HG02943 (cell line): ENCODE measurements at regions not wholly inside any gene's neighbourhood (a gene's known extent, or its start where the extent isn't known, plus 50 kb on each side); places are given as distances from the start of the nearest gene placed in this dataset.

Experiments
- ATAC-seq: cut with Tn5 transposase; IDR thresholded peaks from one replicate; pipeline ENCODE4 v1.9.1; 2021; ENCODE audit warnings: mild to moderate bottlenecking, low read depth, moderate library complexity; ENCODE audit not compliant: unreplicated experiment

DNA sequence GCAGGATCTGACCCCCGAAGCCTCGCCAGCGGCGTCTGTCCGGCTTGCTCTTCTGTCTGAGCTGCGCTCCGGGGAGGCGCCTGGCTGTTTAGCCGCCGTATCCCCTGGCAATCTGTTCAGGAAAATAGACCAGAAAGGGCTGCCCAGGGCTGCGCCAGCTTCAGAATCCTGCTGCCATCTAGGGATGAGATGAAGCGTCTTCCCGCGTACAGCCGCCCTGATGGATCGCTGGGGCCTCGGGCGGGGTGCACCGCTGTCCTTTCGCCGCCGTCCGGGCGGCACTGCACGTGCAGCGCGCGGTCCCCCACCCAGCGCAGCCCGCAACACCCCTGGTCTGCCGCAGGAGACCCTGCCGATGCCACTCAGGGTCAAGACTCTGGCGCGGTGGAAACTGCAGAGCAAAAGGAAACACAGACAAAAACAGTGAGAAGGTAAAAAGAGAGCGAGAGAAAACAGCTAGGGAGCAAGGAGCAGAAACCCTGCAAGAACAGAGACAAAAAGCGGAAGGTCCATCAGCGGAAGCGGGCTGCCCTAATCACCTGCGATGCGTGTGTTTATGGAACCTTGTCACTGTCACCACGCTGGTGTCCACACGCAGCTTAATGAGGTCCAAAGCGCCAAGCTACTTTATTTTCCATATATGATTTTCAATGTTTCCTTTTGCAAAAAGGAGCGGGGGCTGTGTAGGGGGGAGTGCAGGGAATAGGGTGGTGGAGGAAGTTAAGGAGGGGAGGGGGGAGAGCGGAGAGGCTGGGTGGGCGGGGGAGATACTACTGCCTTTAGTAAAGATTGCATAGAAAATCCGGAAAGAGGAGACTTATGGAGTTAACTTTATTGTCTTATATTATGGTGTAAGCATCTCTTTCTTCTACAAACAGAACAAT is 2113.3 kb upstream of the PIK3C3 start:
- no peak for ATAC-seq

DNA sequence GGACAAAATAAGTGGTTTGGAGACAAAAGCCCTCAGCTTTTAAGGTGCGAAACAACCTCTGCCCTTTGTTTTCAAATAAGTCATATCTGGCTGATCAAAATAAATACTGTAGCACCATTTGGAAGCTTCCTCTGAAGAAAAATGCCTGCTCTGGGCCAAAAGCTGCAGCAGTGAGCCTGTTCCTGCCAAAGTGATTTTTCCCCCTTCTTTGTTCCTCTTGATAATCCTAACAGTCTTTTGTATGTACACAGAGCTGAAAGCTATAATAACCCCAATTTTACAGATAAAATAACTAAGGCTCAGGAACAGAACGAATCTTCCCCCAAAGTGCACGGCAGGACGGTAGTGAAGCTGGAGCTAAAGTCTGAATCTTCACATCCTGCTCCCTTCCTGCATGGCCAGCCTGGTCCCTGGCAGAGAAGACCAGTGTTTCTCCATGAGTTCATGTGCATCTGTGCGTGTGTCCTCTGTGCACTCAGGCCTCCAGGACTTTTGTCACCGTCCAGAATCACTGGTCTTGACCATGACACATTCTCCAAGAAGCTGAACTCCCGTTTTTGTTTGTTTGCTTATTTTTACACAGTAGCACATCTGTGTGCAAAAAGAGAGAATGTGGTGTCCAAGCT is 2114.1 kb upstream of the PIK3C3 start:
- ATAC-seq, result no peak

DNA sequence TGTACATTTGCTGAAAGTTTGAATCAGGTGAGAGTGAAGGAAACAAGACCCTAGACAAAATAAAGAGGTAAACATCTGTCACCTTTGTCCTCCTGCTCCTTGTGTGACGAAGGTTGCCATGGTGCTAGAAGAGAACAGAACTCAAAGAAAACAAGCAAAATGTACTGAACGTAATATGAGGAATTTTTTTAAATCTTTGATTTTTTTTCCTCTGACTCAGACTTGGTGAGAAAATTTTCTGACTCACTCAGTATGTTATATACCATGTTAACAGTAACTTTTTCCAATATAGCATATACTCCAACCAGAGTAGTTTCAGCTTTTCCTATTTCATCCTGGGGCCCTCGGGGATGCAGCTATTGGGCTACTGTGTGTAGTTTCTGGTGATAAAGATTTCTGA is 2114.6 kb upstream of the PIK3C3 start:
- ATAC-seq, result no peak

DNA sequence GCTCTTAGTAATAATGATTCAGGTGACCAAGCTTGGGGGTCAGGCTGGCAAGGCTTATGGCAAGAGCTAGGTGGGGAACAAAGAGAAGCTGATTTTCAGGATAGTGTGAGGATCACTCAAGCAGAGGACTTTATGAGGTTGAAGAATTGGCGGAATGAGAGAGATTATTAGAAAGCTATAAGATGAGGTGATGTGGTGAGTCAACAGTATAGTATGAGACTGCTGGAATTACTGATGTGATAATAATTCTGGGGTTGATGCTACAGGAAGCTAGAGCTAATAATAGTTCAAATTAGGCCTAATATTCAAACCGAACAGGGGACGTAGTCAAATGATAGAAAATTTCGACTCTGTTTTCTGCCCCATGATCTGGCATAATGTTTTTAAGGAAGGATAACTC is 2115.3 kb upstream of the PIK3C3 start:
- ATAC-seq, result no peak

DNA sequence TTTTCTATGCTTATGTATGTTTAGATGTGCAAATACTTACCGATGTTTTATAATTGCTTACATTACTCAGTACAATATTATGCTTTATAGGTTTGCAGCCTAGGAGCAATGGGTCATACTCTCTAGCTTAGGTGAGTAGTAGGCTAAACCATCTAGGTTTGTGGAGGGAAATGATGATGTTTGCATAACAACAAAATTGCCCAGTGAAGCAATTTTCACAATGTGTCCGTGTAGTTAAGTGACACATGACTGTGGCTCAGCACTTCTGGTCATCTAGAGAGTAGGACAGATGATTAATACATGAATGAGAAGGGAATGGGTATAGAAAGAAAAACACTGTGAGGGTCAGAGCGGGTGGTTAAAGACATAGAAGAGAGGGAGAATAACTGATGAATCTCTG is 2116.2 kb upstream of the PIK3C3 start:
- no peak for ATAC-seq

DNA sequence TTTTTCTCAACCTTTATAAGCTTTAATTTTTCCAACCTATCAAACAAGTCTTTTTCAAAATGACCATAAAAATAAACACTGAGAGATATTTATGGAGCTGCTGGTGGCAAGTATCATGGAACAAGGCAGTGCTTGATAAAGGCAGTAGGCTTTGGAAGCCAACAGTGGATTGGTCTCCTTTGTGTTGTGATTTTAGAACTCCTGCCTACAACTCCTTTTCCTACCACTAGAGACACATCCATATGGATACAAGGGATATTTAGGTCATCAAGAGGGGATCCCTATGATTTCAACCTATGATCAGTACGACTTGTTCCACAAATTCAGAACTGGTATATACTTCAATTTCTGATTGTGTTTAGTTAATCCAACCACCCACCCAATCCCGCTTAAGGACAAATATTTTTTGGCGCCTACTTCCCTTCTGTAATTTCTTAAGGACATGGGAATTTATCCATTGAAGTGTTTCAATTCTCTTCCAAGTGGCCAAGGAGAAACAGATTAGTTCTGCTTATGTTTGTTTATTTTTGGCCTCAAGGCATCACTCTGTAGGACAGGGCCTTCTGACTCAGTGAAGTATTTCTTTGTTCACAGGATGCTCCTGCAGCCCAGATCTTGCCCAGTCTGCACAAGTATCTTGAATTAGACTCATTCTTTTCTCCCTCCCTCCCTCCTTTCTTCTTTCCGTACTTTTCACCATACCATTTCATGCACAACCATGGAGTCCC is 2119.6 kb upstream of the PIK3C3 start:
- ATAC-seq, result no peak

DNA sequence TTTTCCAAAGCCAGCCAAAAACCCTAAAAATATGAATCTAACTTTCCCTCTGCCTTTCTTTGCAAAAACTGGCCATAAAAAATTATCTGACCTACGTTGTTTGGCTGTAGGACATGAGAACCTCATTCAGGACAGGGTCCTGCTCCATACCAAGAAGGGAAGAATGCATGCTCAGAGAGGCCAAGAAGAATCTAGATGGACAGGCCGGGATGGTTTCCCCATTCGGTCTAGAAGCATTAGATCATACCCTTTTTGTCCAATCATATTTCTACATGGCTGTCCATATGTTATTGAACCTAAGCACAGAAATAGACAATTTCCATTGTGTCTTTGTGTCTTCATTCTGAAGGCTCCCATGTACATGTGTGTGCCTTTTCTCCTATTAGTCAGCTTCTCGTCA is 2120.4 kb upstream of the PIK3C3 start:
- ATAC-seq, result no peak

DNA sequence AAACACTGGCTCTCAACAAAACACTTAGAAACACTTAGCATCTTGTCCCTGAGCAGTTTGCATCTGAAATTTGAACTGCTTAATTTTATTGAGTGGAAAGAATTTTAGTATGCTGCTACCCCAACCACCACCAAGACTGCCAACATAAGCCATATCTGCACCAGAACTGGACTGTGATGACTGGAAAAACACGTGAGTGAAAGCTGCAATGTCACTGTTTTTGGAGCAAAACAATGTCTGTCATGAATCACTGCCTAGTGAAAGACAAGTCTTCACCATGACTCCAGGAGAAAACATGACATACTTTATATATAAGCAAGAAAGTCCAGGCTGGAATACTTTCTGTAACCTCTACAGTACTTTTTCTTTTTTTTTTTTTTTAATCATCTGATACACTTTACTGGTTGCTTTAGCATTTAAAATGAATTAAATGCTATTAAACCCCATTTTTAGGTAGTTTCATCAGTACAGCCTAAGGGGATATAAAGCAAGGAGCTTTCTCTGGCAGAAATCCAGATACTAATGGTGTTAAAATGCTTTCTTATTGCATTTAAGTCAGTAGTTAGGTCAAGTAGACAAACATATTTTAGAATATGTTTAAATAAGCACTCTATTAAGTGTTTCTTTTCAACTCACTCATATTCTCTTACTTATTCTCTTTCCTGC is 2129.4 kb upstream of the PIK3C3 start:
- no peak for ATAC-seq

DNA sequence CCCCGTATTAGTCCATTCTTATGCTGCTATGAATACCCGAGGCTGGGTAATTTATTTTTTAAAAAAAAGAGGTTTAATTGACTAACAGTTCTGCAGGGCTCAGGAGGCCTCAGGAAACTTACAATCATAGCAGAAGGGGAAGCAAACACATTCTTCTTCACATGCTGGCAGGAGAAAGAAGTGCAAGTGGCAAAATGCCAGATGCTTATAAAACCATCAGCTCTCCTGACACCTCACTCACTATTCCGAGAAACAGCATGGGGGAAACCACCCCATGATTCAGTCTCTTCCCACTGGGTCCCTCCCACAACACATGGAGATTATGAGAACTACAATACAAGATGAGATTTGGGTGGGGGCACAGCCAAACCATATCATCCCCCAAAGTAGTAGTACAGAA is 2148.5 kb upstream of the PIK3C3 start:
- ATAC-seq, result no peak

DNA sequence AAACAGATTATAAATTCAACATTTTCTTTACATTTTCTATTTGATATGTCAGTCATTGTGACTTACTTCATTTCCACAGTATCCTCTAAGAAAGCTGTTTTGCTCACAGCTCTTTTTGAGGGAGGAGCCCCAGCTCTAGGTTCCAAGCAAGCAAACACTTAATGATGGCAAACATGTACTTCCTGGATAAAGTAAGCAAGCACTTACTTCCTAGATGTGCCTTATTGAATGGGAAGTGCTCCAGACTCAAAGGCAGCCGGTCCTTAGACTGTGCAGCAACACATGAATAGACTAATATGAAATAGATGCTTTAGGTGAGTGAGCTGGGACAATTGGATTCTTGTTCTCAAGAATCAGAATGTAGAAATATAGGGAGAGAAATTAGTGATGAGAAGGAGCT is 2149.8 kb upstream of the PIK3C3 start:
- no peak for ATAC-seq

DNA sequence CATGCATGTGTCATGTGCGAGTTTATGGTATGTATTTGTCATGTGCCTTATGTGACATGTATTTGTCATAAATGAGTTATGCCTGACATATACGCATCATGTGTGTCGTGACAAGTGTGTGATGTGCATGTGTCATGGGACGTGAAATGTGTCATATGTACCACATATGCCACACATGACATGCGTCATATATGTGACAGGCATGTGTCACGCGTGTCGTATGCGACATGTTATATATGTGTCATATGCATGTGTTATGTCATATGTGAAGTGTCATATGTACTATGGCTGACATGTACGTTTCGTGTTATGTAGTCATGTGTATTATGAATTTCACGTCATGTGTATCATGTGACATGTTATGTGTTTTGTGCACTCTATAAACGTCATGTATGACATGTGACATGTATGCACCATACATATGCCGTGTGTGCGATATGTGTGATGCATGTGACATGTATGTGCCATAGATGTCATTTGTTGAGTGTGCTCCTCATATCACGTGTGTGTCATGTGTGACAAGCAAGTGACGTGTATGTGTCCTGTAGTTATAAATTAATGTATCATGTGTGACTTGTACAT is 2152.3 kb upstream of the PIK3C3 start:
- no peak for ATAC-seq

DNA sequence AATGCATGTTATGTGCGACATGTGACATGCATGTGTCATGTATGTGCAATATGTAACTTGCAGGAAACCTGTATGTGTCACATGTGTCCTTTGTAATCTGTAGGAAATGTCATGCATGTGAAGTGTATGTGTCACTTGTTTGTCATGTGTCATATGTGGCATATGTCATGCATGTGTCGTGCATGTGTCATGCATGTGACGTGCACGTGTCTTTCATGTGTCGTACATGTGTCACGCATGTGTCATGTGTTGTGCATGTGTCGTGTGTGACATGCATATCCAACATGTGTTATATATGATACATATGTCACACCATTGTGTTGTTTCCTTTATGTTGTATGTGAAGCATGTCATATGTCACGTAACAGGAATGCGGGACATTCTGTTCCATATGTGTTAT is 2153.2 kb upstream of the PIK3C3 start:
- no peak for ATAC-seq

DNA sequence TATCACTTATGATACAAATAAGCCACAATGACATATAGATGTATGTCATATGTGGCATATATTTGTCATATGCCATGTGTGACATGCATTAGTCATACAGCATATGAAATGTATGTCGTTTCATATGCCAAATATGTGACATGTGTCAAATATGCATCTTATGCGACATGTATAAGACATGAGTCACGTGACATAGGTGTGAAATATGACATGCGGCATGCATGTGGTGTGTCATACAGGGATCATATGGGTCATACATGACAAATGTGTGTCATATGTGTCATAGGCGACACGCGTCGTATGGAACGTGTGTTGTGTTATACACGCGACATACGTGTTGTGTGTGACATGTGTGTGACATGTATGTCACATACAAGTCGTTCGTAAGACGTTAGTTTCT is 2154.0 kb upstream of the PIK3C3 start:
- ATAC-seq, result no peak

DNA sequence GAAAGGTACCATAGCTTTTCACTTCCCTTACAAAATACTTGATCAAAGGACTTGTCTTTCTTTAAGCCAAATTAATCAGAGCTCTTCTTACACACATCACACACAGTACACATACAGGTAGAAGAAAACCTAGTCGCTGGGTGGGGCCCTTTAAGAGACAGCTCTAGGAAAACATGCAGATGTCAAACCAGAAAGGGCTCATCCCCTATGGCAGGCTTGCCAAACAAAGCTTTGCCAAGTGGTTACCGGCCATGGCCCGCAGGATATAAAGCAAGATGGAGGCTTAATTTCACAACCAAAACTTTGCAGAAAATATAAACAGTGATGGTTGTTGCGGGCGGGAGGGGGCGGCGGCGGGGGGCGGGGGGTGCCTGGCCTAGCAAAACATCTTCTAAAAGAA is 2156.0 kb upstream of the PIK3C3 start:
- no peak for ATAC-seq

DNA sequence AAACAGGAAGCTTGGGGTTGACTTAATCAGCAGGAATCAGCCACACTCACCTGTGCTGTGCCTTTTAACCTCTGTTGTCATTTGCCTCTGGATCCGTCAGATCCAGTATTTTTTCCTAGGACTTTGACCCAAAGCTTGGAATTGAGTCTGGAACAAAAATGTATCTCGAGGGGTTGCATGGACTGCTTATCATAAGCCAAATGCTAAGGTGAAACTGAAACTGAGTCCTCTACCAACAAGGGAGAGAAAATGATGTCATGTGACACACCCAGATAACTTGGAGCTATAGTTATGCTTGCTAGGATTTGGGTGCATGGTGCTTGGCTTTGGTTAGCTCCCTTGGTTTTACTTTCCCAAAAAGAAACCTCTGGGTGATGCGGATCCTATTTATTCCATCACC is 2158.6 kb upstream of the PIK3C3 start:
- ATAC-seq, result no peak

DNA sequence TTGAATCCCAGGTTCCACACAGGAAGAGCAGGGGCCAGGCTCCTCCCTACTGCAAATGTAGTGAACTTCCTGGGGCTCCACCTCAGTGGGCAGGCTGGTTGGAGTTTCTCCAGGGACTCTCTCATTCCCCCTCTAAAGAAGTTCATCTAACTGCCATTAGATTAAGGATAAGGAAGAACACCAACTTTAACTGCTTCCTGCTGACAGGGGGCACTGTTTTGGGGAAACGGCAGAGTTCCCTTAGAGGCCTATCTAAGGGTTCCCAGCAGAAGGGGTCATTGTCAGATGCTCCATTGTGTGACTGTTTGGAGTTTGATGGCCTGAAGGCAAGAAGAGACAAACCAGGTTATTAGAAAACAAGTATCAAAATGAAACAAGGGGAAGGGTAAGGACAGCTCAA is 2159.7 kb upstream of the PIK3C3 start:
- no peak for ATAC-seq

DNA sequence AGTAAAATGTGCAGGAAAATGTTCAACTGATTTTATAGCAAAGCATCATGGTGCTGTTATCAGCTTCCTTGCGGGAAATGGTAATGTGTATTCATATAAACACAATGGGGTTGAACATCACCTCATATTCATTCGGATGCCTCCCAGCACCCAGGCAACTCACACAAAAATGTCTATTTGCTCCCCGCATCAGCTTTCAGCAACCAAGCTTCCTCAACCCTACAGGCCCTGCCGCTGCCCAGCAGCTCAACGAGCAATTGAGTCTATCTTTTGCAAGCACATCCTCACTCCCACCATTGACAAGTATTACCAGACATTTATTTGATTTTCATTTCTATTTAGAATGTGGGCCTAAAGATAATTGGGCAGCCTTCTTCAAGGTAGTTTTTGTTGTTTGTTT is 2161.4 kb upstream of the PIK3C3 start:
- no peak for ATAC-seq

DNA sequence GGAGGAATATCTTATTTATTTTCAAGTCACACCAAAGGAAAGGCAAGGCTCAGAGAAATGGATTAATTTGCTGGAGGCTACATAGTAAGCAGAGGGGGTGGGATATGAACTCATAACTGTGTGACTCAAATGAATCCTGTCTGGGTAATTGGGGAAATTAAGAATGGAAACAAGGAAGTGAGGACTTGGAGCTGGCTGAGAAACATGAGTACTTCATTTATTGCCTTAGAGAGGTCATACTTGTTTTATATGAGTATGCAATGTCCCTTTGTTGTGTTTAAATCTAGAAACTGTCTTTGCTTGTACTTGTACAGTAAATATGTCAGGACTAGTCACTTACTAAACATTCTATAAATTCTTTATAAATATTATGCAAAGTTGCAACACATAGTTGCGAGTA is 2166.7 kb upstream of the PIK3C3 start:
- no peak for ATAC-seq

DNA sequence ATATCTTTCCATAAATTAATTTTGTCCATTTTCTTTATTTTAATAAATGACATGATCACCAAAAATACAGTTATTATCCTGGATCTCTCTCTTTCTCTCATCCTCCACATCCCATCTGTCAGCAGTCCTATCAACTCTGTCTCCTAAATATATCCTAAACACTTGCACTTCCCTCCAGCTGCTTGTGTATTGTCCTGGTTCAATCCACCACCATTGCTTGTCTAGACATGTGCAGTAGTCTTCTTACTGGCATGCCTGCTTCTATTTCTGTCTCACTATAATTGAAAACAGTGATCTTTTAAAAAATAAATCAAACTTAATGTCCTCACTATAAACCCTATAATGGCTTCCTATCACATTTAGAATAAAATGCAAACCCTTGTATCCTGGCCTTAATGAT is 2168.6 kb upstream of the PIK3C3 start:
- no peak for ATAC-seq

DNA sequence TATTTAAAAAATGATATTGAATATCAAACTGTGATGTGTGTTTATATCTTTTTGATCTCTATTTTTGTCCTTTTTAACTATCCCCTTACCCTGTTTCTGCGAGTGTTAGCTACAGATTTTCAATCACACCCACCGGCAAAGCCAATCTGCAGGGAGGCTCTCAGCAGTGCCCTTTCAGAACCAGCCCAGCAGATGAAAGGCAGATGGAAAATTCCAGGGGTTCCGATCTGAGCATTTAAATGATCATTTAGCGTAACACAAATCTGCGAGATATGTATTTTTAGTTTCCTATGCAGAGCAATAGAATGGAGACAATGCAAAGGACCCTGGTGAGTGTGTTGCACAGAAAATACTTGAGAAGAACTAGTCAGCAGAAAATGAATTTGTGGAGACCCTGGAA is 2170.5 kb upstream of the PIK3C3 start:
- ATAC-seq, result no peak

DNA sequence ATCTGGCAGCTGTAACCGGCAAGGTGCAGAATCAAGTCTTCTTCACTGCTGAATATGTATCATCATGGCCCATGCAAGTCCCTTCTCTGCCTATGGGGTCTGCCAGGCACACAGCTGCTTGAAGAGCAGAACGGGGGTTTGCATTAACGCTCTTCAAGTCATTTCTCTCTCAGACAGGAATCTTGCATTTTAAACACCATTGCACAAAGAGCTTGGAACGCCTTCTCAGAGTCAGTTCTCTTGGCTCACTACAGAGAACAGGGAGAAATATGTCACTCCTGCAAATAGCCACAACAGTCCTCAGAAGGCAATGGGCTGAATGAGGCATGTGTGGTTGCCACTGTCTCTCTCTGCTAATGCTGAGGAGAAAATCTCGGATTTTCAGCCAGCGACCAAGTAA is 2173.5 kb upstream of the PIK3C3 start:
- no peak for ATAC-seq
